ENCODE measurements at regions not wholly inside any gene's neighbourhood (a gene's known extent, or its start where the extent isn't known, plus 50 kb on each side); places are given as distances from the start of the nearest gene placed in this dataset.
"Not testable (repeated sequence)": the region's sequence is repeated elsewhere in the genome, so short reads cannot be mapped to it uniquely, and the experiment has no call there.

DNA sequence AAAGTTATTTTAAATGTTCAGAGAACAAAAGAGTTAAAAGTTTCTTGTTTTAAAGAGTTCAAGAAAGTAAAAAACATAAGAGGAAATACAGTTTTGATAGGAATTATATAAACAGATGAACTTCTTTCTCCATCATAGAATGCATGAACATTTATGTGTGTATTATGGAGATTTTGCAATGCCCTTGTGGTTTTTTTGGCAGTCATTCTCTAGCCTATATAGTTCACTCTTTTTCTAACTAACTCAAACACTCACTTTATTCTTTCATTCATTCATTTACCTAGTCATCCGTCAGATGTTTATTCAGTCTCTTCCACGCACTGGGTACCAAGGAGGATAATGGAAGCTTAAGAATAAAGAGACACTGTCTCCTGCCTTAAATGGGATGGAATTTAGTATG lies 195.9 kb upstream of the VLDLR start:
- Histone ChIP-seq H3K9me3 (ENCODE audit: low read length) (no peaks in the 10 kb centered on the region), H3K4me3 (ENCODE audit: low read depth in 1 of 2, low read length in 2 of 2) (no peak overlapping the region), H3K27ac (ENCODE audit: low read depth, low read length) (no peak overlapping the region), H3K4me1 (ENCODE audit: insufficient read depth, low read length) (no peaks in the 10 kb centered on the region), H3K9ac (ENCODE audit: low read length) (no peak overlapping the region), H3K27me3 (ENCODE audit: control insufficient read depth in 1 of 2, insufficient read depth in 2 of 2, low read length in 2 of 2) (no peaks in the 10 kb centered on the region), H3K36me3 (ENCODE audit: insufficient read depth, low read length) (no peaks in the 10 kb centered on the region)

DNA sequence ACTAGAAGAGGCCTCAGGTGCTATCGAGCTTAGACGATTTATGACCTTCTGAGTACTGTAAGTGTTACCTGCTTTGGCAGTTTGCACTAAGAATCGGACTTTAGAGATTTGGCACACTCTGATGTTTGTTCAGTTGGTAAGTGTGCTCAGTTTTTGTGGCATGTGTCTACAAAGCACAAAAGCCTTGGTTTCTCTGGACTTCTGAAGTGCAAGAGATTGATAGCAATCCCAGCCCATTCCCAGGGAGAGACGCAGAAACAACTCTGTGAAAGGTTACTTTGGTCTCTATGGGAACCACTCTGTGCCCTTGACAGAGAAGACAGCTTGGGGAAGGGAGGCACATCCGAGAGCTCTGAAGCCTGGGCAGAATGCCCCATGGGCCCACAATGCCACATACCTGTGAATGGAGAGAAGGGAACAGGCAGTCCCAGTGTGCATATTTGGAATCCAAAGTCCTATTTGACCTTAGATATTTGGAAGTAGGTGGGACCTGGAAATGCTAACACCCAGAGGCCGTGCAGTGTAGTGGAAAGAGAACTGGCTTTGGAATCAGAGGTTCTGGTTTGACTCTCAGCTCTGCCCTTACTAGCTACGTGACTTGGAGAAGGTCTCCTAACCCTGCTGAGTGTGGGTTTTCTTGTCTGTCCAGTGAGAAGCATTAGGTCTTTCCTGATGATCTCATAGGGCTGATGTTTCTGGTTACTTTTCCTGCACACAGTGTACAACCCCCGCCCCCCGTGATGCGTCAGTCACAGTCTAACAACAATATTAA lies 194.3 kb upstream of the VLDLR start:
- H3K9ac ChIP-seq (ENCODE audit: low read length): no peak overlapping the region
- no peaks in the 10 kb centered on the region for H3K27me3 ChIP-seq (ENCODE audit: control insufficient read depth in 1 of 2, insufficient read depth in 2 of 2, low read length in 2 of 2)
- H3K4me1 ChIP-seq (ENCODE audit: insufficient read depth, low read length): no peaks in the 10 kb centered on the region
- no peaks in the 10 kb centered on the region for H3K36me3 ChIP-seq (ENCODE audit: insufficient read depth, low read length)
- no peaks in the 10 kb centered on the region for H3K9me3 ChIP-seq (ENCODE audit: low read length)
- no peak overlapping the region for H3K4me3 ChIP-seq (ENCODE audit: low read depth in 1 of 2, low read length in 2 of 2)
- H3K27ac ChIP-seq (ENCODE audit: low read depth, low read length): no peak overlapping the region

DNA sequence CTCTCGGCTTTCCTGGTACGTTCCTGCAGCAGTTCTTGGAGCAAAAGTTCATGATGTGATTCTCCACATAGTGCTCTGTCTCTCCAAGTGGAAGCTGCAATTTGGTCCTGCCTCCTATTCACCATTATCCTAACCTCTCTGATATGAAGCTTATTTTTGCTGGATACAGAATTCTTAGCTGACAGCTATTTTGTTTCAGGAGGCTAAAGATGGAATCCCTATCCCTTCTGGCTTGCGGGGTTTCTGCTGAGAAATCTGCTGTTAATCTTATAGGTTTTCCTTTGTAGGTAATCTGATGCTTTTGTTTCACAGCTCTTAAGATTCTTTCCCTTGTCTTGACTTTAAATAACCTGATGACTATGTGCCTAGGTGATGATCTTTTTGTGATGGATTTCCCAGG lies 181.6 kb upstream of the VLDLR start:
- Histone ChIP-seq H3K4me1 (ENCODE audit: insufficient read depth, low read length) (no peaks in the 10 kb centered on the region), H3K9ac (ENCODE audit: low read length) (no peak overlapping the region), H3K36me3 (ENCODE audit: insufficient read depth, low read length) (no peaks in the 10 kb centered on the region), H3K9me3 (ENCODE audit: low read length) (no peaks in the 10 kb centered on the region), H3K27me3 (ENCODE audit: control insufficient read depth in 1 of 2, insufficient read depth in 2 of 2, low read length in 2 of 2) (no peaks in the 10 kb centered on the region), H3K4me3 (ENCODE audit: low read depth in 1 of 2, low read length in 2 of 2) (no peak overlapping the region), H3K27ac (ENCODE audit: low read depth, low read length) (no peak overlapping the region)

DNA sequence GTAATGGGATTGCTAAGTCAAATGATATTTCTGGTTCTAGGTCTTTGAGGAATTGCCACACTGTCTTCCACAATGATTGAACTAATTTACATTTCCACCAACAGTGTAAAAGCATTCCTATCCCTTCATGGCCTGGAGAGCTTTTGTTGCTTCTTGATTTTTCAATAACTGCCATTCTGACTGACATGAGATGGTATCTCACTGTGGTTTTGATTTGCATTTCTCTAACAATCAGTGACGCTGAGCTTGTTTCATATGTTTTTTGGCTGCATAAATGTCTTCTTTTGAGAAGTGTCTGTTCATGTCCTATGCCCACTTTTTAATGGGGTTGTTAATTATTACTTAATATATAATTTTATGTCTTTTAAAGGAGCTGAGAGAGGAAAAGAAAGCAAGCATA lies 177.7 kb upstream of the VLDLR start:
- H3K27ac ChIP-seq (ENCODE audit: low read depth, low read length); H3K9ac ChIP-seq (ENCODE audit: low read length): not testable (repeated sequence)

DNA sequence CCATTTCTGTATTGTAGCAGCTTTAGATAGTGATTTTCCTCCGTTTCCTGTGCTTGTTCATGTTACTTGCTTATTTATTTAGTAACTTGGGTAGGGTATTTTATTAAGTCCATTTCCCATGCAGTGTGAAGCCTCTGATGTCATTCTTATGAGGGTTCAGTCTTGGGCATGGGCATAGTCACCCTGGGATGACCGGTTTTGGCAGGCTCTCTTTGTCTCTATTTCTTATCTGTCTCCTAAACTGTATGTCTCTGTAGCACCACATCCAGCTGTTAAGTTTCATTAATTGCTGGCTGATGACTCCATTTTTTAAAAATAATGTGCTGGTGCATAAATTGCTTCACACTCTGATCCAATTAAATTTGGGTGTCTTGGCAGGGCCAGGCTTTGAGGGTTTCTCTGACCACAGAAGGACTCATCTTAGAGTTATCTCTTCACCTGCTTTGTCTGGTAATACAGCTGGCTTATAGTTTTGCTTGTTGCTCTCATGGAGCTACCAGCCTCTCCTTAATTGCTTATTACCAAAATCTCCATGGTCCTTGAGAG lies 173.3 kb upstream of the VLDLR start:
- Histone ChIP-seq H3K27me3 (ENCODE audit: control insufficient read depth in 1 of 2, insufficient read depth in 2 of 2, low read length in 2 of 2) (no peaks in the 10 kb centered on the region), H3K4me3 (ENCODE audit: low read depth in 1 of 2, low read length in 2 of 2) (no peak overlapping the region), H3K9me3 (ENCODE audit: low read length) (no peaks in the 10 kb centered on the region), H3K36me3 (ENCODE audit: insufficient read depth, low read length) (no peaks in the 10 kb centered on the region), H3K27ac (ENCODE audit: low read depth, low read length) (no peak overlapping the region), H3K4me1 (ENCODE audit: insufficient read depth, low read length) (no peaks in the 10 kb centered on the region), H3K9ac (ENCODE audit: low read length) (no peak overlapping the region)

More for the DNA sequence above, 177.7 kb upstream of the VLDLR start:
- not testable (repeated sequence) for H3K9me3 ChIP-seq (ENCODE audit: low read length); H3K36me3 ChIP-seq (ENCODE audit: insufficient read depth, low read length); H3K27me3 ChIP-seq (ENCODE audit: control insufficient read depth in 1 of 2, insufficient read depth in 2 of 2, low read length in 2 of 2); H3K4me1 ChIP-seq (ENCODE audit: insufficient read depth, low read length); H3K4me3 ChIP-seq (ENCODE audit: low read depth in 1 of 2, low read length in 2 of 2)

DNA sequence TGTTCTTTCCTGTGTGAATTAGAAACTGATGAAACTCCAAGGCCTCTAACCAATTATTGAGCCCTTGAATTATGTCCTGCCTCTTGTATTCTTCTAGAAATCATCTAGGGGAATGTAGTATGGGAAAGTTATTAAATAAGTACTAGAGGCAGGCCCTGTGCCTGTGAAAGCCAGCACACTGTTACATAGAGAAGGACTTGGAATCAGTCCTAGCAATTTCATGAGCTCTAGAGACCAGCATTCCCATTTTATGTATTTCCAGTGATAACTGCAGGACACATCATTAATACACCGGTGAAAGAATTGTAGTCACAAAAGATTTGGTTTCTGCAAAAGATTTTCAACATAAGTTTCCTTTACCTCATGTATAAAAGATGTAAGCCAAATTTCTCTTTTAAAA lies 168.5 kb upstream of the VLDLR start:
- H3K36me3 ChIP-seq (ENCODE audit: insufficient read depth, low read length): no peaks in the 10 kb centered on the region
- no peak overlapping the region for H3K4me3 ChIP-seq (ENCODE audit: low read depth in 1 of 2, low read length in 2 of 2)
- H3K27ac ChIP-seq (ENCODE audit: low read depth, low read length): no peak overlapping the region
- no peak overlapping the region for H3K9ac ChIP-seq (ENCODE audit: low read length)
- no peaks in the 10 kb centered on the region for H3K4me1 ChIP-seq (ENCODE audit: insufficient read depth, low read length)
- no peaks in the 10 kb centered on the region for H3K27me3 ChIP-seq (ENCODE audit: control insufficient read depth in 1 of 2, insufficient read depth in 2 of 2, low read length in 2 of 2)
- no peaks in the 10 kb centered on the region for H3K9me3 ChIP-seq (ENCODE audit: low read length)

DNA sequence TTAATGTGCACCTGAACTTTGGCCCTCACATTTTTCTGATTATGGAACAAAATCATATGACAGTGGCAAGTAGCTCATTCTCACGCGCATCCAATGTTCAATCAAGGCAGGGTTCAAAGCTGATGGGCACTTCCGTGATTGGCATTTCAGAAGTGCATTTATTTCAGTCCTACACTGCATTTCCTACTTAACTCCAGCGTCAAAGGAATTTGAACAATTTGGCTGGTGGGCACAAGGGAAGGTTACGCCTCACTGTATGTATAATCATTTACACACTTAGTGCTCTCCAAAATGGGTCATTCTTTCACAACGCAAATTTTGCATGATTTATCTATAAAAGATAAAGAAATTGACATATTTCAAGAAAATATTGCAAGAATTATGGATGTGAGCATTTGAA lies 167.9 kb upstream of the VLDLR start:
- Histone ChIP-seq H3K27me3 (ENCODE audit: control insufficient read depth in 1 of 2, insufficient read depth in 2 of 2, low read length in 2 of 2) (no peaks in the 10 kb centered on the region), H3K36me3 (ENCODE audit: insufficient read depth, low read length) (no peaks in the 10 kb centered on the region)

DNA sequence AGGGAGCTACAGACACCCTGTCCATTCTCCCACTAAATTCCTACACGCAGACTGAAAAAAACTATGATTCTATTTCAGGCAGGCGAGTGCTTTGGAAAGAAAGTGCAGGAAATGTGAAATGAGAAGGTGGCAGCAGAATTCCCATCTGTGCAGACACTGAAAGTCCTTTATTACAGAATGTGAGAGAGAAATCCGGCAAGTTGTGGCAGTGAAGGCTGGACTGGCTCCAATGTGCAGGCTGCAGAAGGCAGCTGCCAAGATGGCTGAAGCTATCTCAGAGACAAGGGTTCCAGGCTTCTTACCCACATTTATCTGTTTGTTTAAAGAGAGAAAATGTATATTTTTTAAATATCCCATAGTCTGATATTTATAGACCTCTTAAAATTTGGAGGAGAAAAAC lies 161.8 kb upstream of the VLDLR start:
- Histone ChIP-seq H3K4me1 (ENCODE audit: insufficient read depth, low read length) (no peaks in the 10 kb centered on the region), H3K27ac (ENCODE audit: low read depth, low read length) (no peak overlapping the region), H3K27me3 (ENCODE audit: control insufficient read depth in 1 of 2, insufficient read depth in 2 of 2, low read length in 2 of 2) (no peaks in the 10 kb centered on the region), H3K36me3 (ENCODE audit: insufficient read depth, low read length) (no peaks in the 10 kb centered on the region), H3K9me3 (ENCODE audit: low read length) (no peaks in the 10 kb centered on the region), H3K4me3 (ENCODE audit: low read depth in 1 of 2, low read length in 2 of 2) (no peak overlapping the region), H3K9ac (ENCODE audit: low read length) (no peak overlapping the region)

More for the DNA sequence above, 167.9 kb upstream of the VLDLR start:
- H3K9me3 ChIP-seq (ENCODE audit: low read length): no peaks in the 10 kb centered on the region
- no peak overlapping the region for H3K4me3 ChIP-seq (ENCODE audit: low read depth in 1 of 2, low read length in 2 of 2)
- H3K27ac ChIP-seq (ENCODE audit: low read depth, low read length): no peak overlapping the region
- no peak overlapping the region for H3K9ac ChIP-seq (ENCODE audit: low read length)
- H3K4me1 ChIP-seq (ENCODE audit: insufficient read depth, low read length): no peaks in the 10 kb centered on the region

DNA sequence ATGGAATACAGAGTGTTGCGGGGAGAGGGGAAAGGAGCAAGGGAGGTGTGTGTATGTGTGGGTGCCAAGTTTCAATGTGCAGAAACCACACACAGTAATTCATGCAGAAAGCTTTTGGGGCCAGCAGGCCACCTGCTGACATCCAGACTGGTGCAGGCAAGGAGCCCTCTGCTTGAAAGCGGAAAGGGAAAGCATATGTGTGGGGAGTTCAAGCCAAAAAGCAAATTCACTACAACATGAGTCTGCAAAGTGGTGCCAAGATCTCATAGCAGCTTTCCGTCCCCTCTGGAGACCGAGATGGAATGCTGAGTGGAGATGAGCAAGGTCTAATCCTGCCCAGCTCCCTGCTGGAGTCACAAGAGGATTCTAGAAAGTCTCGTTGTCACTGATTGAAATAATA lies 159.7 kb upstream of the VLDLR start:
- H3K27ac ChIP-seq (ENCODE audit: low read depth, low read length): no peak overlapping the region
- no peak overlapping the region for H3K4me3 ChIP-seq (ENCODE audit: low read depth in 1 of 2, low read length in 2 of 2)
- H3K36me3 ChIP-seq (ENCODE audit: insufficient read depth, low read length): no peaks in the 10 kb centered on the region
- H3K9me3 ChIP-seq (ENCODE audit: low read length): no peaks in the 10 kb centered on the region
- no peaks in the 10 kb centered on the region for H3K4me1 ChIP-seq (ENCODE audit: insufficient read depth, low read length)
- no peaks in the 10 kb centered on the region for H3K27me3 ChIP-seq (ENCODE audit: control insufficient read depth in 1 of 2, insufficient read depth in 2 of 2, low read length in 2 of 2)
- no peak overlapping the region for H3K9ac ChIP-seq (ENCODE audit: low read length)

DNA sequence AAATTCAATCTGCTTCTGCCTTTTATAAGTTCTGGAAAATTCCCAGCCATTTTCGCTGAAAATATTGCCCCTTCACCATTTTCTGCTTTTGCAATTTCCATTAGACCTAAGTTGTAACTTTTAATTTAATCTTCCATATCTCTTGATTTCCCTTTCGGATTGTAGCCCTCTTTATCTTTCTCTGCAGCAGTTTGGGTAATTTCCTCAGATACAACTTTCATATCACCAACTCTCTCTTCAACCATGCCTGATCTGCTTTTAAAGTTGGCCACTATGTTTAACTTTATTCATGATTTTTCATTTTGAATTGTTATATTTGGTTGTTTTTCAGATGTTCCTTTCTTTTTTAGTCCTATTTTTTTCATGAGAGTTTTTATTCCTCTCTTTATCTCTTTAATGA lies 157.0 kb upstream of the VLDLR start:
- Histone ChIP-seq H3K9ac (ENCODE audit: low read length) (no peak overlapping the region), H3K36me3 (ENCODE audit: insufficient read depth, low read length) (no peaks in the 10 kb centered on the region), H3K9me3 (ENCODE audit: low read length) (no peaks in the 10 kb centered on the region), H3K4me3 (ENCODE audit: low read depth in 1 of 2, low read length in 2 of 2) (no peak overlapping the region), H3K27ac (ENCODE audit: low read depth, low read length) (no peak overlapping the region), H3K27me3 (ENCODE audit: control insufficient read depth in 1 of 2, insufficient read depth in 2 of 2, low read length in 2 of 2) (no peaks in the 10 kb centered on the region), H3K4me1 (ENCODE audit: insufficient read depth, low read length) (no peaks in the 10 kb centered on the region)

DNA sequence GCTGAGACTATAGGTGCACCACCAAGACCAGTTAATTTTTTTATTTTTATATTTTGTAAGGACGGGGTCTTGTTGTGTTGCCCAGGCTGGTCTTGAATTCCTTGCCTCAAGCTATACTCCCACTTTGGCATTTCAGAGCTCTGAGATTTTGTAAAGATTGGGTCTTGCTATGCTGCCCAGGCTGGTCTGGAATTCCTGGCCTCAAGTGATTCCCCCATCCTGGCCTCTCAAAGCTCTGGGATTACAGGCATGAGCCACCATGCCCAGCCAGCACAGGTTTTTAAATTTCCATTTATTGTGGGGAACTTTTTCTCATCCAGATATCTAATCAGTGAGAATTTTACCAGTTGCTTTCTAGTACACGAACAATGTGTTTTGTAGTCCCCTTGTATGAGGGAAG lies 156.1 kb upstream of the VLDLR start:
- no peak overlapping the region for H3K27ac ChIP-seq (ENCODE audit: low read depth, low read length)
- H3K9me3 ChIP-seq (ENCODE audit: low read length): no peaks in the 10 kb centered on the region

DNA sequence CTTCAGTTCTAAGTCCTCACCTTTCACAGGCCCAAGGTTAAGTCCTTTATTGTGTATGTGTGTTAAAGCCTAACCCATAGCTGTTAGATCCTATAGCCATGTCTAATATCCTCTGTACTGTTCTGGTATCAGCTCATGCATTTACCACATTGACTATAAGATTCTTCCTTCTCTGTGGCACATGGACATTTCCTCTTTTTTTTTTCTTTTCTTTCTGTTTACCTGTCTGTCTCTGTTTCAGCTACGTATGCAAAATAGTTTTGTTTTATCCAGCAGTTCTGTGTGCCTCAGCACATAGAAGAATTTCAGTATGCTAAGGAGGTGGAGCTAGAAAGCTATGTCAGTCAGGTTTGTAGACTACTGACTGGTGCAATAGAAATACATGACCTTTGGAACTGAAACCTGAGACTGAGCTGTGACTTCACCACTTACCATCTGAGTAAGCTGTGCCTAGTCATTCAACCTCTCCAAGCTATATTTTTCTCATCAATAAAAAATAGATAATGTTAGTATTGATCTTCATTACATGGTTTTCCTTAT lies 155.6 kb upstream of the VLDLR start:
- Histone ChIP-seq H3K9me3 (ENCODE audit: low read length) (no peaks in the 10 kb centered on the region), H3K9ac (ENCODE audit: low read length) (no peak overlapping the region), H3K27ac (ENCODE audit: low read depth, low read length) (no peak overlapping the region), H3K27me3 (ENCODE audit: control insufficient read depth in 1 of 2, insufficient read depth in 2 of 2, low read length in 2 of 2) (no peaks in the 10 kb centered on the region), H3K36me3 (ENCODE audit: insufficient read depth, low read length) (no peaks in the 10 kb centered on the region), H3K4me1 (ENCODE audit: insufficient read depth, low read length) (no peaks in the 10 kb centered on the region), H3K4me3 (ENCODE audit: low read depth in 1 of 2, low read length in 2 of 2) (no peak overlapping the region)

More for the DNA sequence above, 156.1 kb upstream of the VLDLR start:
- H3K9ac ChIP-seq (ENCODE audit: low read length): no peak overlapping the region
- H3K4me3 ChIP-seq (ENCODE audit: low read depth in 1 of 2, low read length in 2 of 2): no peak overlapping the region
- no peaks in the 10 kb centered on the region for H3K36me3 ChIP-seq (ENCODE audit: insufficient read depth, low read length)
- H3K27me3 ChIP-seq (ENCODE audit: control insufficient read depth in 1 of 2, insufficient read depth in 2 of 2, low read length in 2 of 2): no peaks in the 10 kb centered on the region
- H3K4me1 ChIP-seq (ENCODE audit: insufficient read depth, low read length): no peaks in the 10 kb centered on the region

Measured in muscle layer of colon (tissue), 2 donors.